HG02642 (cell line): ENCODE measurements at regions not wholly inside any gene's neighbourhood (a gene's known extent, or its start where the extent isn't known, plus 50 kb on each side); places are given as distances from the start of the nearest gene placed in this dataset.
A peak's percentile ranks its signal among the peaks of the same experiment; 100 is the strongest.

Experiments used
- ATAC-seq: cut with Tn5 transposase; IDR thresholded peaks from one replicate; pipeline ENCODE4 v1.9.1; 2021; ENCODE audit warnings: mild to moderate bottlenecking; ENCODE audit not compliant: unreplicated experiment, poor library complexity

GRCh38 chr7:12517451-12517850 is 53.1 kb upstream of the SCIN start:
- ATAC-seq: no peak

- peak; percentile 97 for ATAC-seq
Observed at GRCh38 chr7:12518920-12519681, 51.4 kb upstream of the SCIN start.

GRCh38 chr7:12519682-12520009 is 50.9 kb upstream of the SCIN start:
- peak; percentile 14 for ATAC-seq
